PFSK-1 (cell line): ENCODE measurements at regions not wholly inside any gene's neighbourhood (a gene's known extent, or its start where the extent isn't known, plus 50 kb on each side); places are given as distances from the start of the nearest gene placed in this dataset.

Experiments
- FOXP2 ChIP-seq: optimal IDR thresholded peaks from 2 replicates; pipeline ENCODE3; 2011; ENCODE audit warnings: borderline replicate concordance, control low read depth, inconsistent platforms; ENCODE audit not compliant: insufficient read depth; ENCODE audit errors: extremely low read length, extremely low read depth
- POLR2AphosphoS5 ChIP-seq: IDR thresholded peaks from 2 replicates; pipeline ENCODE4 v1.6.1; 2012; ENCODE audit warnings: low read depth, mild to moderate bottlenecking, control low read depth, low read length, moderate library complexity
- SIN3A ChIP-seq: IDR thresholded peaks from 2 replicates; pipeline ENCODE4 v1.6.1; 2012; ENCODE audit warnings: mild to moderate bottlenecking, low read length, moderate library complexity, borderline replicate concordance; ENCODE audit not compliant: insufficient read depth
- TAF1 ChIP-seq: IDR thresholded peaks from 2 replicates; pipeline ENCODE4 v1.6.1; 2012; ENCODE audit warnings: low read length, control low read depth, borderline replicate concordance; ENCODE audit not compliant: insufficient read depth
- TF ChIP-seq, protein P1 (sequence below), 2 experiments: IDR thresholded peaks; 2 replicates each; pipeline versions ENCODE4 v1.6.1 to v1.8.0; 2011 to 2012; ENCODE audit warnings: low read depth in 2 of 2, low read length in 2 of 2, control low read depth in 1 of 2, inconsistent platforms in 1 of 2, mild to moderate bottlenecking in 1 of 2, moderate library complexity in 1 of 2; ENCODE audit not compliant: insufficient read depth in 1 of 2

DNA sequence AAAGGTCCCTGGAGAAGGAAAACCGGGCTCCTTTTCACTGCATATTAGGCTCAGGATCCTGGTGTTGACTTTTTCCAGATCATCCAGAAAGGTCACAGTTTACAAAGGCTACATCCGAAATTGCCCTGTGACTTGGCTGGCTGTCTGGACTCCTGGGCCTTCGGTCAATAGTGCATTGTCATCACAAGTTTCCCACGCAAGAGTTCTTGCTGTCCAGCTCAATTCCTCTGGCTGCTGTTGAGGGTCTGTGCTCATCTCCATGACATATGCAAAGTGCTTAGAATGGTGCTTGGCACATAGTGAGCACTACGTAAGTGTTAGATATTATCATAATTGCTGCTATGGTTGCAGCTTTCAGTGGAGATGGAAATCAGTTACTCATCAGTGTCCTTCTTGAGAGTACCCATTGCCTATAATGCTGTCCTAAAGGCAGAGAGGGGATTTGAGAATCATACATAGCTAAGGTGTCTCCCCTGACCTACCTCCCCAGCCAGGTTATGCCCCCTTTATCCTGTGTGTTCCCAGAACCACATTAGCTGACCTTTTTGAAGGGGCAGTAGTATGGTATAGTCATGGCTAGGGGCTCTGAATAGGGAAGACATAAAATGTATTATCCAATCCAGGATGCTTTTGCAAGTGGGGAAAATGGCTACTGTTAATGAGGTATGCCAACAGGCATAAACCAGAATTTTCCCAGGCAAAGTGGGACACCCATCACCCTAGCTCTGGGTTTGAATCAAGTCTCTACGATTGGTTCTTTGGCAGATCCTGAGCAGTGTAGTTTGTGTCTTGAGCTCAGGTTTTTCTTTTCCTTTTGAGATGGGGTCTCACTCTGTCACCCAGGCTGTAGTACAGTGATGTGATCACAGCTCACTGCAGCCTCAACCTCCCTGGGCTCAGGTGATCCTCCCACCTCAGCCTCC lies 132.0 kb upstream of the CCND2 start:
- TF ChIP-seq SIN3A (no peak), TAF1 (0 out of 2 replicates have a peak, but pooled peaks have one; percentile 27)
- TF ChIP-seq, protein P1, sequence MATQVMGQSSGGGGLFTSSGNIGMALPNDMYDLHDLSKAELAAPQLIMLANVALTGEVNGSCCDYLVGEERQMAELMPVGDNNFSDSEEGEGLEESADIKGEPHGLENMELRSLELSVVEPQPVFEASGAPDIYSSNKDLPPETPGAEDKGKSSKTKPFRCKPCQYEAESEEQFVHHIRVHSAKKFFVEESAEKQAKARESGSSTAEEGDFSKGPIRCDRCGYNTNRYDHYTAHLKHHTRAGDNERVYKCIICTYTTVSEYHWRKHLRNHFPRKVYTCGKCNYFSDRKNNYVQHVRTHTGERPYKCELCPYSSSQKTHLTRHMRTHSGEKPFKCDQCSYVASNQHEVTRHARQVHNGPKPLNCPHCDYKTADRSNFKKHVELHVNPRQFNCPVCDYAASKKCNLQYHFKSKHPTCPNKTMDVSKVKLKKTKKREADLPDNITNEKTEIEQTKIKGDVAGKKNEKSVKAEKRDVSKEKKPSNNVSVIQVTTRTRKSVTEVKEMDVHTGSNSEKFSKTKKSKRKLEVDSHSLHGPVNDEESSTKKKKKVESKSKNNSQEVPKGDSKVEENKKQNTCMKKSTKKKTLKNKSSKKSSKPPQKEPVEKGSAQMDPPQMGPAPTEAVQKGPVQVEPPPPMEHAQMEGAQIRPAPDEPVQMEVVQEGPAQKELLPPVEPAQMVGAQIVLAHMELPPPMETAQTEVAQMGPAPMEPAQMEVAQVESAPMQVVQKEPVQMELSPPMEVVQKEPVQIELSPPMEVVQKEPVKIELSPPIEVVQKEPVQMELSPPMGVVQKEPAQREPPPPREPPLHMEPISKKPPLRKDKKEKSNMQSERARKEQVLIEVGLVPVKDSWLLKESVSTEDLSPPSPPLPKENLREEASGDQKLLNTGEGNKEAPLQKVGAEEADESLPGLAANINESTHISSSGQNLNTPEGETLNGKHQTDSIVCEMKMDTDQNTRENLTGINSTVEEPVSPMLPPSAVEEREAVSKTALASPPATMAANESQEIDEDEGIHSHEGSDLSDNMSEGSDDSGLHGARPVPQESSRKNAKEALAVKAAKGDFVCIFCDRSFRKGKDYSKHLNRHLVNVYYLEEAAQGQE (IDR thresholded peaks at IDR 0.05; ENCODE audit: insufficient read depth in 1 of 2, low read depth in 2 of 2, low read length in 2 of 2), result peak in 1 of 2 experiments; percentile 78; a peak in 2 of 4 replicates

- TF ChIP-seq FOXP2, result no peak
- TF ChIP-seq SIN3A, result no peak
- no peak for TF ChIP-seq POLR2AphosphoS5
- TF ChIP-seq TAF1, result no peak
- TF ChIP-seq, protein P1 (IDR thresholded peaks at IDR 0.05; ENCODE audit: insufficient read depth in 1 of 2, low read depth in 2 of 2, low read length in 2 of 2), result no peak
Observed at GRCh38 chr12:4140581-4141301, 132.8 kb upstream of the CCND2 start.

DNA sequence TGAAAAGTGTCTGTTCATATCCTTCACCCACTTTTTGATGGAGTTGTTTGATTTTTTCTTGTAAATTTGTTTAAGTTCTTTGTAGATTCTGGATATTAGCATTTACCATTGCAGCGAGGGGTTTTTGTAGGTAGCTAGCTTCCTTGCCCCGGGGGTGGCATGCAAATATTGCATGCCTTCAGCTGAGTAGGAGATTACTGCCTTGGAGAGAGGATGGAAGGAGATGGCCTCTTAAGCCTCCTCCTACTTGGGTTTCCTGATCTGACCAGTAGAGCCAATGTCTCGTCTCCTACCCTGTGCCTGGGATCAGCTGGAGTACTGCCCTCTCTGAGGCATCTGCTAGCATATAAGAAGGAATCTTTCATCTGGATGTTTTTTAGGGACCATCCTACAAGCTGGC lies 134.4 kb upstream of the CCND2 start:
- no peak for TF ChIP-seq SIN3A

- TF ChIP-seq, protein P1 (IDR thresholded peaks at IDR 0.05; ENCODE audit: insufficient read depth in 1 of 2, low read depth in 2 of 2, low read length in 2 of 2), result no peak
- TF ChIP-seq FOXP2, result no peak
- TF ChIP-seq POLR2AphosphoS5, result no peak
- TF ChIP-seq TAF1, result no peak
- TF ChIP-seq SIN3A, result no peak
Observed at GRCh38 chr12:4138051-4138450, 135.5 kb upstream of the CCND2 start.

- TF ChIP-seq SIN3A, result no peak
- no peak for TF ChIP-seq POLR2AphosphoS5
- TF ChIP-seq, protein P1 (IDR thresholded peaks at IDR 0.05; ENCODE audit: insufficient read depth in 1 of 2, low read depth in 2 of 2, low read length in 2 of 2), result no peak
- TF ChIP-seq TAF1, result no peak
- no peak for TF ChIP-seq FOXP2
Observed at GRCh38 chr12:4137441-4137840, 136.1 kb upstream of the CCND2 start.
